Thymus (tissue), 11 donors: ENCODE measurements at regions not wholly inside any gene's neighbourhood (a gene's known extent, or its start where the extent isn't known, plus 50 kb on each side); places are given as distances from the start of the nearest gene placed in this dataset.
"Not testable (repeated sequence)": the region's sequence is repeated elsewhere in the genome, so short reads cannot be mapped to it uniquely, and the experiment has no call there.

Experiments
- DNase-seq, 9 donors: peaks; one replicate each; pipeline ENCODE4 v3.0.0-alpha.2; 2013; ENCODE audit warnings: low spot score in 9 of 9, low read depth in 6 of 9, missing footprints in 1 of 9
- H3K27ac ChIP-seq, 2 donors: one replicate each; pipeline ENCODE4 v1.5.1; 2013; ENCODE audit warnings: control low read depth in 1 of 2, low read depth in 1 of 2, low read length in 1 of 2, mild to moderate bottlenecking in 1 of 2, moderate library complexity in 1 of 2
- H3K27me3 ChIP-seq, 2 donors: one replicate each; pipeline ENCODE4 v1.5.1; 2013; ENCODE audit warnings: low read length in 1 of 2; ENCODE audit not compliant: control insufficient read depth in 2 of 2, insufficient read depth in 1 of 2
- H3K36me3 ChIP-seq, 2 donors: one replicate each; pipeline ENCODE4 v1.5.1; 2013; ENCODE audit warnings: low read length in 1 of 2, mild to moderate bottlenecking in 1 of 2, moderate library complexity in 1 of 2; ENCODE audit not compliant: control insufficient read depth in 2 of 2, insufficient read depth in 2 of 2
- H3K4me1 ChIP-seq, 2 donors: one replicate each; pipeline ENCODE4 v1.5.1; 2013; ENCODE audit warnings: low read length in 2 of 2; ENCODE audit not compliant: control insufficient read depth in 2 of 2, insufficient read depth in 2 of 2
- H3K4me3 ChIP-seq, 2 donors: one replicate each; pipeline ENCODE4 v1.5.1; 2013; ENCODE audit warnings: low read length in 2 of 2, control low read depth in 1 of 2, mild to moderate bottlenecking in 1 of 2
- H3K9me3 ChIP-seq, 2 donors: one replicate each; pipeline ENCODE4 v1.5.1; 2013; ENCODE audit warnings: low read length in 1 of 2, mild to moderate bottlenecking in 1 of 2; ENCODE audit not compliant: control insufficient read depth in 2 of 2, insufficient read depth in 1 of 2
- WGBS: extraction: QIAGEN DNeasy Blood & Tissue Kit; methylation state at CpG from one replicate; pipeline ENCODE4 v1.1.7; 2013; 5-methylcytosine and 5-hydroxymethylcytosine counted together
- donor health status: healthy.

DNA sequence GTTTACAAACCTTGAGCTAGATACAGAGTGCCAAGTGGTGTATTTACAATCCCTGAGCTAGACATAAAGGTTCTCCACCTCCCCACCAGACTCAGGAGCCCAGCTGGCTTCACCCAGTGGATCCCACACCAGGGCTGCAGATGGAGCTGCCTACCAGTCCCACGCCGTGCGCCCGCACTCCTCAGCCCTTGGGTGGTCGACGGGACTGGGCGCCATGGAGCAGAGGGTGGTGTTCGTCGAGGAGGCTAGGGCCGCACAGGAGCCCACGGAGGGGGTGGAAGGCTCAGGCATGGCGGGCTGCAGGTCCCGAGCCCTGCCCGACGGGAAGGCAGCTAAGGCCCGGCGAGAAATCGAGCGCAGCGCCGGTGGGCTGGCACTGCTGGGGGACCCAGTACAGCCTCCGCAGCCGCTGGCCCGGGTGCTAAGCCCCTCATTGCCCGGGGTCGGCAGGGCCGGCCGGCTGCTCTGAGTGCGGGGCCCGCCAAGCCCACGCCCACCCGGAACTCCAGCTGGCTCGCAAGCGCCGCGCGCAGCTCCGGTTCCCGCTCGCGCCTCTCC, 421.1 kb upstream of the BCHE start:
- H3K4me1 ChIP-seq, H3K27me3 ChIP-seq, H3K36me3 ChIP-seq, DNase-seq, H3K9me3 ChIP-seq, H3K27ac ChIP-seq, H3K4me3 ChIP-seq: not testable (repeated sequence)
- 96% methylated on average over 41 of the region's 41 CpGs for WGBS

- no peaks in the 10 kb centered on the region for H3K4me1 ChIP-seq
- no peaks in the 10 kb centered on the region for H3K27me3 ChIP-seq
- DNase-seq = no peak
- peaks cover 0 to 7% of the 10 kb centered on the region in 2 donors for H3K9me3 ChIP-seq
- WGBS = 94% methylated on average over 16 of the region's 16 CpGs
- no peak overlapping the region for H3K27ac ChIP-seq
- no peak overlapping the region for H3K4me3 ChIP-seq
- no peaks in the 10 kb centered on the region for H3K36me3 ChIP-seq
These were observed 420.5 kb upstream of the BCHE start for GRCh38 chr3:166257715-166258114.

DNA sequence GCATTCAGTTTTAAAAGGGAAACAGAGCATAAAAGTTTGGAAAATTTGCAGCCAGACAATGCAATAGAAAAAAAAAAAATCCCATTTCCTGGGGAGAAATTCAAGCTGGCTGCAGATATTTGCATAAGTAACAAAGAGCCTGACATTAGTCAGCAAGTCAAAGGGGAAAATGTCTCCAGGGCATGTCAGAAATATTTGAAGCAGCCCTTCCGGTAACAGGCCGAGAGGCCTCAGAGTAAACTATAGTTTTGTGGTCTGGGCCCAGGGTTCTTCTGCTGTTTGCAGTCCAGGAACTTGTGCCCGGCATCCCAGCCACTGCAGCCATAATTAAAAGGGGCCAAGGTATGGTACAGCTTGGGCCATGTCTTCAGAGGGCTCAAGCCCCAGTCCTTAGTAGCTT, 411.6 kb upstream of the BCHE start:
- Histone ChIP-seq H3K27me3 (no peaks in the 10 kb centered on the region), H3K36me3 (no peaks in the 10 kb centered on the region), H3K27ac (no peak overlapping the region), H3K4me3 (no peak overlapping the region), H3K4me1 (no peaks in the 10 kb centered on the region), H3K9me3 (no peaks in the 10 kb centered on the region)
- 79% methylated on average over 3 of the region's 3 CpGs for WGBS
- no peak for DNase-seq

- H3K9me3 ChIP-seq = no peaks in the 10 kb centered on the region
- no peak for DNase-seq
- no peaks in the 10 kb centered on the region for H3K4me1 ChIP-seq
- H3K27ac ChIP-seq = no peak overlapping the region
- no peaks in the 10 kb centered on the region for H3K36me3 ChIP-seq
- H3K27me3 ChIP-seq = no peaks in the 10 kb centered on the region
- no peak overlapping the region for H3K4me3 ChIP-seq
These were observed 406.3 kb upstream of the BCHE start for GRCh38 chr3:166243511-166243910.

DNA sequence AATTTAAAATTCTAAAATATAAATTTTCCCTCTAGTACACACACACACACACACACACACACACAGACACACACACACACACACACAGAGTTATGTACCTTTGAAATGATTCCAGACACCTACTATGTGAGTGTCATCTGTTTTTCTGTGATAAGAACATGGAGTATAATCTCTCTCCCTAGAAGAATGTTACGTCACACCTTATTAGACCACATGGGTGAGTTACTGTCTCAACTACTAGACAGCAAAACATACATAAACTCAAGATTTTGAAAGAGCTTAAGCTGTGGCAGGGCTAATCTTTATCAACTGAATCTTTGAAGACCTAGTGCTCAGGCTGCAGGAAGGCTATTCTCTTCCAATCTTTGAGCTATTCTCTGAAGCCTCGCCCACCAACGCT, 385.9 kb upstream of the BCHE start:
- Histone ChIP-seq H3K36me3 (no peaks in the 10 kb centered on the region), H3K4me1 (no peaks in the 10 kb centered on the region), H3K27me3 (no peaks in the 10 kb centered on the region), H3K4me3 (no peak overlapping the region), H3K9me3 (no peaks in the 10 kb centered on the region), H3K27ac (no peak overlapping the region)
- WGBS = 97% methylated on average over 3 of the region's 3 CpGs
- DNase-seq = no peak

DNA sequence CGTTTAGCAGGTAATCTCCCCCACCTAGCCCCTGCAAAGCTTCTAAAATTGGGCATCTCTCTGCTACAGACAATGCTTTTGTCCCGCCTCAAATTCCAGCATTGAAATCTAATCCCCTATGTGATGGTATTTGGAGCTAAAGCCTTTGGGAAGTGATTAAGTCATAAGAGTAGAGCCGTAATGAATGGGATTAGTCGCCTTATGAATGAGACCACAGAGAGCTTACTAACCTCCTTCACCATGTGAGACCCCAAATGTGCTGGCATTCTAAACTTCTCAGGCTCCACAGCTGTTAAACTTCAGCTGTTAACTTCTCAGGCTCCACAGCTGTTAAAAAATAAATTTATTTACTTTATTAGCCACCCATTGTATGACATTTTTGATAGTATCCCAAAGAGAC, 374.2 kb upstream of the BCHE start:
- WGBS = 90% methylated on average over 4 of the region's 4 CpGs

GRCh38 chr3:166209701-166210100, 372.5 kb upstream of the BCHE start:
- Histone ChIP-seq H3K9me3 (no peaks in the 10 kb centered on the region), H3K27ac (no peak overlapping the region), H3K27me3 (no peaks in the 10 kb centered on the region), H3K4me3 (no peak overlapping the region), H3K4me1 (no peaks in the 10 kb centered on the region), H3K36me3 (no peaks in the 10 kb centered on the region)
- DNase-seq = no peak
- WGBS = 21% methylated on average over 1 of the region's 1 CpG

More for the DNA sequence above, 374.2 kb upstream of the BCHE start:
- Histone ChIP-seq H3K27ac (no peak overlapping the region), H3K27me3 (no peaks in the 10 kb centered on the region), H3K36me3 (no peaks in the 10 kb centered on the region), H3K4me3 (no peak overlapping the region), H3K4me1 (no peaks in the 10 kb centered on the region), H3K9me3 (no peaks in the 10 kb centered on the region)
- DNase-seq = no peak

GRCh38 chr3:166205158-166205557, 367.9 kb upstream of the BCHE start:
- no peak for DNase-seq
- H3K36me3 ChIP-seq = no peaks in the 10 kb centered on the region

DNA sequence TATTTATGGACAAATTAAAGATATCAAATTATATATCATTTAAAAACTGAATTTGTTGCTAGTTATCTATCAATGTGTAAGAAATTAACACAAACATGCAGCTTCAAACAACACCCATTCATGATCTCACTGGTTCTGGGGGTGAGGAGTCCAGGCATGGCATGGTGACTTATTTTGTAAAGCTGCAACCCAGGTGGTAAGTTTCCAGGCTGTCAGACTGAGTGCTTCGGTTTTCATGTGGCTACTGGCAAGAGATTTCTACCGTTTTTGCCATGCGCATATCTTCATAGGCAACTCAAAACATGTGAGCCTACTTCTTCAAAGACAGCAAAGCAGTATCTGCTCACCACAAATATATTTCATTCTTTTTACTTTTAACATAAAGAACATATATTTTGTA, 364.3 kb upstream of the BCHE start:
- no peak overlapping the region for H3K27ac ChIP-seq
- WGBS = 93% methylated on average over 3 of the region's 3 CpGs
- H3K9me3 ChIP-seq = no peaks in the 10 kb centered on the region
- H3K27me3 ChIP-seq = no peaks in the 10 kb centered on the region
- DNase-seq = no peak
- H3K4me1 ChIP-seq = no peaks in the 10 kb centered on the region
- no peak overlapping the region for H3K4me3 ChIP-seq
- H3K36me3 ChIP-seq = no peaks in the 10 kb centered on the region

More at GRCh38 chr3:166205158-166205557, 367.9 kb upstream of the BCHE start:
- Histone ChIP-seq H3K27me3 (no peaks in the 10 kb centered on the region), H3K9me3 (no peaks in the 10 kb centered on the region), H3K4me3 (no peak overlapping the region), H3K4me1 (no peaks in the 10 kb centered on the region), H3K27ac (no peak overlapping the region)
- 83% methylated on average over 7 of the region's 7 CpGs for WGBS

- Histone ChIP-seq H3K36me3 (no peaks in the 10 kb centered on the region), H3K9me3 (no peaks in the 10 kb centered on the region), H3K27me3 (no peaks in the 10 kb centered on the region), H3K4me3 (no peak overlapping the region), H3K27ac (no peak overlapping the region), H3K4me1 (no peaks in the 10 kb centered on the region)
- no peak for DNase-seq
These were observed 362.3 kb upstream of the BCHE start for GRCh38 chr3:166199491-166199890.
